ENCODE measurements at regions not wholly inside any gene's neighbourhood (a gene's known extent, or its start where the extent isn't known, plus 50 kb on each side); places are given as distances from the start of the nearest gene placed in this dataset.
"Not testable (repeated sequence)": the region's sequence is repeated elsewhere in the genome, so short reads cannot be mapped to it uniquely, and the experiment has no call there.

- in situ Hi-C loops (cut with MboI; ENCODE audit: low sequenced_read_pairs), result no loop called here
Measured at GRCh38 chr12:9319044-9319841, 111.0 kb upstream of the PZP start.

- in situ Hi-C loops (cut with MboI; ENCODE audit: low sequenced_read_pairs), result not testable (repeated sequence)
Measured at GRCh38 chr12:9313479-9313878, 105.3 kb upstream of the PZP start.

DNA sequence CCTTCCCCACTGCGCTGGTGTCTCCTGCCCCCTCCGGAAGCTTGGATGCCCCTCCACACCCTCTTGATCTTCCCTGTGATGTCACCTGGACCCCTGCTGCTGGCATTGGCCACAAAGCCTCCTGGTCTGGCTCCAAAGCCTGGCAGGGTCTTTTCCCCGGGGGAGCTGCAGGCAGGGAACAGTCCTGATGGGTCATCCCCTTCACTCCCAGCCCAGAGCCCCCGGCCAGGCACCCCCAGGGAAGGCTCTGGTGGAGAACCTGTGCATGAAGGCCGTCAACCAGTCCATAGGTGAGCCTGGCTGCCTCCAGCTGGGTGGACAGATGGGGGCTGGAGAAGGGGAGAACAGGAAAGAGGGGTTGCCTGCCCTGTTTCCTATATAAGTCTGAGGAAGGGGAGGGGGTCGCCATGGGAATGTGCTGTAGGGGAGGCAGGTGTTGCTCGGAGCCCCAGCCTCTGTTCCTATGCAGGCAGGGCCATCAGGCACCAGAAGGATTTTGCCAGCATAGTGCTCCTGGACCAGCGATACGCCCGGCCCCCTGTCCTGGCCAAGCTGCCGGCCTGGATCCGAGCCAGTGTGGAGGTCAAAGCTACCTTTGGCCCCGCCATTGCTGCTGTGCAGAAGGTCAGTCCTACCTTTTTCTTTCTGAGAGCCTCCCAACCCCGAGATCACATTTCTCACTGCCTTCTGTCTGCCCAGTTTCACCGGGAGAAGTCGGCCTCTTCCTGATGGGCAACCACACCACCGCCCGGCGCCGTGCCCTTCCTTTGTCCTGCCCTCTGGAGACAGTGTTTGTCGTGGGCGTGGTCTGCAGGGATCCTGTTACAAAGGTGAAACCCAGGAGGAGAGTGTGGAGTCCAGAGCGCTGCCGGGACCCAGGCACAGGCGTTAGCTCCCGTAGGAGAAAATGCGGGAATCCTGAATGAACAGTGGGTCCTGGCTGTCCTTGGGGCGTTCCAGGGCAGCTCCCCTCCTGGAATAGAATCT, 104.5 kb upstream of the PZP start:
- in situ Hi-C loops (cut with MboI; ENCODE audit: low sequenced_read_pairs), result not testable (repeated sequence)

DNA sequence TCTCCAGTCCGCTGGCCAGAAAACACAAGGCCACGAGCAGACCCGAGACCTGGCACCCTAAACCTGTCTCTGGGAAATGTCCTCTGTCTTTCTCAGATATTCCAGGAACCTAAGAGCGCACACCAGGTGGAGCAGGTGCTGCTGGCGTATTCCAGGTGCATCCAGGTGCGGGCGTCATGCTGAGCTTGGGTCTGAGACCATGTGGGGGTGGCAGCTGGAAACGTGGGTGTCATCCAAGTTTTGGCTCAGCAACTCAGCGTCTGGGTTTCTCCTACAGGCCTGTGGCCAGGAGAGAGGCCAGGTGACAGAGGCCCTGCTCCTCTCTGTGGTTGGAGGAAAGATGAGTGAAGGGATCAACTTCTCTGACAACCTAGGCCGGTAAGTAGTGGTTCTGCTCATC, 103.3 kb upstream of the PZP start:
- in situ Hi-C loops (cut with MboI; ENCODE audit: low sequenced_read_pairs), result not testable (repeated sequence)

DNA sequence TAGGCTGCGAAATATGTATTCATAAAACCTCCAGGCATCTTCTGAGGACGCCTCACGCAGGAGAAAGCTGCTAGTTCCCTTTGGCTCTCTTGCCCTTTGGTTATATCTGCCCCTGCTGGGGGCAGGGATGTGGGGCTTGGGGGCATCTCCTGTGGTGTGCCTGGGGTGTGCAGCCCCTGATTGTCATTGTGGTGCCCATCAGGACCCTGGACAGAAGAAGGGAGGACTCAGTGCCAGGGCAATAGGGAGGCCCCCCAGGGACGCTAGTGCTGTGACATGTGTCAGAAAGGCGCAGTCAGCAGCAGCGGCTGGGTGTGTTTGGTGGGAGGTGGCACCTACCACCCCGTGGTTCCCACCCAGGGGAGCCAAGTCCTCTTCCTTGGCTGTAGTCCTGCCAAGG, 102.5 kb upstream of the PZP start:
- in situ Hi-C loops (cut with MboI; ENCODE audit: low sequenced_read_pairs), result not testable (repeated sequence)

- in situ Hi-C loops (cut with MboI; ENCODE audit: low sequenced_read_pairs), result not testable (repeated sequence)
Measured at GRCh38 chr12:9309749-9310148, 101.6 kb upstream of the PZP start.

- in situ Hi-C loops (cut with MboI; ENCODE audit: low sequenced_read_pairs), result not testable (repeated sequence)
Measured at GRCh38 chr12:9308745-9309144, 100.5 kb upstream of the PZP start.

DNA sequence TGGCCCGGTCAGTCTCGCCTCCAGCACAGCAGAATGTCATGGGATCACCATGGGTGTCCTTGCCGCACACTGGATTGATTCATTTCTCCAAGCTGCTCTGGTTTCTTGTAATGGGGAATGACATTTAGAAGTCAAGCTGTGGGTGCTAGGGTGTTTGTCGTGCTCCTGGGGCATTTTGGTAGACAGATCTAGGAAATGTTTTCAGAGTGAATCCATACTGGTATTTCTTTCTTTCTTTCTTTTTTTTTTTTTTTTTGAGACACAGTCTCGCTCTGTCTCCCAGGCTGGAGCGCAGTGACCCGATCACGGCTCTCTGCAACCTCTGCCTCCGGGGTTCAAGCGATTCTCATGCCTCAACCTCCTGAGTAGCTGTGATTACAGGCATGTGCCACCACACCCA, 100.0 kb upstream of the PZP start:
- in situ Hi-C loops (cut with MboI; ENCODE audit: low sequenced_read_pairs), result not testable (repeated sequence)

DNA sequence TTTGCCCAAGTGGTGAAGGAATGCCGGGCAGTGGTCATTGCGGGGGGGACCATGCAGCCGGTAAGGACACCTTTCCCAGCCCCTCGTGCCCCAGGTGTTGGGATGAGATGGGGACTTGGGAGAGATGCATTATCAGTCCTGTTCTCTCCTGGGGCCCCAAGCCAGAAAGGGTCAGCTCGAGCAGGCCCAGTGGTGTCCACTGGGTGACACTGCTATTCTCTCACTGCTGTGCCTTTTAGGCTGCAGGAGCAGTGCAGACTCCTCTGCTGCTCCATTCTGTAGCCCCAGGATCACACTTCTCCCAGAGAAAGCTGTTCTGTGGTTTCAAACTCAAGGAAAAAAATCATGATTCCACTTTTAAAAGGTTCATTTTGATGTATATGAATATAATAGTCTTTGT, 99.1 kb upstream of the PZP start:
- in situ Hi-C loops (cut with MboI; ENCODE audit: low sequenced_read_pairs), result not testable (repeated sequence)

GRCh38 chr12:9306004-9306403, 97.8 kb upstream of the PZP start:
- in situ Hi-C loops (cut with MboI; ENCODE audit: low sequenced_read_pairs), result not testable (repeated sequence)

DNA sequence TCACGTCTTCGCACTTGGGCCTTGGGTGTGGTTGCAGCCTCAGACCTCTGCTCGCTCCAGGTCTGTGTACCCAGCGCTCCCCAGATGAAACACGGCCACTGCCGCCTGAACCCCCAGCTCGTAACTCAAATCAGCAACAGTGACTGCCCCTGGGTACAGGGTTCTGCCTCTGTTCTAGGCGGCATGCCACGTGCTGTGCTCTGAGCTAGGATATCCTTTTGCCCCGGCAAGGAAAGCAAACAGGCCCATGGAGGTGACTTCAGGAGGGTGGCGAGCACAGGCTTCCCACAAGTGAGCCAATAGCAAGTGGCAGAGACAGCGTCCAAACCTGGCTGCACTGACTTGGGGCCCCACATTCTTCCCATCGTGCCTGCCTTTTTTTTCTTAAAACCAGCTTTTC, 96.3 kb upstream of the PZP start:
- in situ Hi-C loops (cut with MboI; ENCODE audit: low sequenced_read_pairs), result not testable (repeated sequence)

GRCh38 chr12:9295872-9296271, 87.7 kb upstream of the PZP start:
- in situ Hi-C loops (cut with MboI; ENCODE audit: low sequenced_read_pairs), result not testable (repeated sequence)

DNA sequence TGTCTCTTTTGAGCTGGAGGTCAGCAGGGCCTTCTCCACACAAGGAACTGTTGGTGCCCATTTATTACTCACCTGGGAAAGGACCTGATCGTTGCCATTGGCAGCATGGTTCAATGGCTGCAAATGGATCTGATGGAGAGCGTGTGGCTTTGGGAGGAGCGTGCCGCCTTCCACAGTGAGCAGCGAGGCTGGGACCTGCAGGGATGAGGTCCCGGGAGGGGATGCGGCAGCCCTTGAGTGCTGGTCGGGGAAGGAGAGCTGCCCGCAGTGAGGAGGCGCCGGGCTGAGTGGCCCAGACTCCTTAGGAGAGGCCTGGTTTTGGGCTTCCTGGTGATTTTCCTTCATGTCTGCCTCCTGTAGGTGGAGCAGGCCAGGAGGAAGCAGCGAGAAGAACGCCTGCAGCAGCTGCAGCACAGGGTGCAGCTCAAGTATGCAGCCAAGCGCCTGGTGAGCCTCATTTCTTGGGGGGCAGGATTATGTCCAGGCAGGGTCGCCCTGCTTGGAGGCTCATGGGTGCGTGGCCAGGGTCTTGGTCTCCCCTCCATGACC, 86.0 kb upstream of the PZP start:
- in situ Hi-C loops (cut with MboI; ENCODE audit: low sequenced_read_pairs), result not testable (repeated sequence)

DNA sequence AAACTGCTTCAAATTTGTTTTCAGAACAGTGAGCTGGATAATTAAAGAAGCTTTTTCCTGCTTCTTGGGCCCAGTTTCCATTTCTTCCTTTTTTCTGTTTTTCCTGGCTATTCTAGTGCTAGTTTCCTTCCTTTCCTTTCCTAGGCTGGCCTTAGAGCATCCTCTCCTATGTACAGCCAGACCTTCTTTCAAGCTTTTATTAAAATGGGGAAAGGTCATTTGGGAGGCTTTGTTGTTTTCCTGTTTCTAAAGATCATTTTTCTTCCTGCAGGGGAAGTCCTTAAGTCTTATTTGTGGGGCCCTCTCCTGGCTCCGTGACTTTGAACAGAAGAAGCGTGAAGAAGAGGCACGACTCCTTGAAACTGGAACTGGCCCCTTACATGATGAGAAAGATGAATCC, 85.2 kb upstream of the PZP start:
- in situ Hi-C loops (cut with MboI; ENCODE audit: low sequenced_read_pairs), result not testable (repeated sequence)

- in situ Hi-C loops (cut with MboI; ENCODE audit: low sequenced_read_pairs), result not testable (repeated sequence)
Measured at GRCh38 chr12:9289984-9290383, 81.8 kb upstream of the PZP start.

GRCh38 chr12:9284724-9285123, 76.5 kb upstream of the PZP start:
- in situ Hi-C loops (cut with MboI; ENCODE audit: low sequenced_read_pairs), result not testable (repeated sequence)

DNA sequence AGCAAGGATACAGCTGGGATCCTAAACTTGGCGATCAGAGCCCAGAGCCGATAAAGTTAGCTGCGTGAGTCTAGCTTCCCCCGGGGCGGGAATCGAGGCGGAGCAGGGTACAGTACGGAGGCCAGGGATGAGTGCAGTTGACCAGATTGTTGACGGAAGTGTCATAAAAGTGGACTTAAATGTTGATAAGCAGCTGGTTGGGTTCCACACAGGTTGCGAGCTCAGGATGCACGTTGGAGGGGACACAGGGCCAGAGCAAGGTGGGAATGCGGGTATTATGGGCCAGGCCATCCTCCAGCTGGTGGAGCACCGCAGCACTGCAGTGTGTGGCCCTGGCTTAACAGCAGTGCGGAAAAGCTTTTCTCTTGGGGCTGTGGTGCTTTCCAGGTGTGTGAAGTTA, 76.0 kb upstream of the PZP start:
- in situ Hi-C loops (cut with MboI; ENCODE audit: low sequenced_read_pairs), result not testable (repeated sequence)

- in situ Hi-C loops (cut with MboI; ENCODE audit: low sequenced_read_pairs), result not testable (repeated sequence)
Measured at GRCh38 chr12:9283346-9284095, 75.3 kb upstream of the PZP start.

DNA sequence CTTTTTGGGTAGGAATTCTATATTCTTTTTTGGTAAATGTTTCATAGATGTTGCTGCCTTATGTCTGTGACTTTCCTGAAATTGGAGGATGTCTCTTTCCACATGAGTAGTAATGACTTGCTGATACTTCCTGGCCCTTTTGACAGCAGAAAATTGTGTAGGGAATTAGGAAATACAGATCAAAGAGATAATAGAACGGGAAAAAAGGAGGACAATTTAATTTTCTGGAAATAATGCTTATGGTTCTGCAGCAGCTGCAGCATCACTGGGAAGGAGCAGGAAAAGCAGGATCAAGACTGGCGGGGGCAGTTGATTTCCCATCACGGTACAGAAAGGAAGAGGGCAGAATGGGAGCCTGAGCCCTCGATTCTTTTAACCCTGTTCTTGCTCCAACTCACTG, 68.8 kb upstream of the PZP start:
- in situ Hi-C loops (cut with MboI; ENCODE audit: low sequenced_read_pairs), result no loop called here

GRCh38 chr12:9273276-9273675, 65.1 kb upstream of the PZP start:
- in situ Hi-C loops (cut with MboI; ENCODE audit: low sequenced_read_pairs), result no loop called here

DNA sequence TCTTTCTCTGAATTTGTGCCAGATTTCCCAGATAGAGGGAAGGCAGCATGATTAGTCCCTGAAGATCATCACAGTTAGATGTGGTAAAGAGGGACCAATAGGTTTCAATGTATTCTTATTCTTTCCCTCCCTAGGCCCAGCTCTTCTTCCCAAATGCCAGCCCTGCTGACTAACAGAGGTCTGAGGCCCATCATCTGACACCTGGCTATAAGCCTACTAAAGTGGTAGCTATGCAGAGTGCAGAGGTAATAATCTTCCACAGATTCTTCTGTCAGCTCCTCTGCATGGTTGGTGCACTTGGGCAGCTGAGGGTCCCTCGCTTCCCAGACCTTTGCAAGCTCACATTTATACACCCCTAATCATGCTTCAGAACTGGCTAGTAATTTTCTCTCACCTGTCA, 63.7 kb upstream of the PZP start:
- in situ Hi-C loops (cut with MboI; ENCODE audit: low sequenced_read_pairs), result no loop called here

Data from HL-60/S4 treated with retinoic acid at 250 ng/mL for 4 days and 3 days (cell line).